ENCODE measurements at regions not wholly inside any gene's neighbourhood (a gene's known extent, or its start where the extent isn't known, plus 50 kb on each side); places are given as distances from the start of the nearest gene placed in this dataset.

DNA sequence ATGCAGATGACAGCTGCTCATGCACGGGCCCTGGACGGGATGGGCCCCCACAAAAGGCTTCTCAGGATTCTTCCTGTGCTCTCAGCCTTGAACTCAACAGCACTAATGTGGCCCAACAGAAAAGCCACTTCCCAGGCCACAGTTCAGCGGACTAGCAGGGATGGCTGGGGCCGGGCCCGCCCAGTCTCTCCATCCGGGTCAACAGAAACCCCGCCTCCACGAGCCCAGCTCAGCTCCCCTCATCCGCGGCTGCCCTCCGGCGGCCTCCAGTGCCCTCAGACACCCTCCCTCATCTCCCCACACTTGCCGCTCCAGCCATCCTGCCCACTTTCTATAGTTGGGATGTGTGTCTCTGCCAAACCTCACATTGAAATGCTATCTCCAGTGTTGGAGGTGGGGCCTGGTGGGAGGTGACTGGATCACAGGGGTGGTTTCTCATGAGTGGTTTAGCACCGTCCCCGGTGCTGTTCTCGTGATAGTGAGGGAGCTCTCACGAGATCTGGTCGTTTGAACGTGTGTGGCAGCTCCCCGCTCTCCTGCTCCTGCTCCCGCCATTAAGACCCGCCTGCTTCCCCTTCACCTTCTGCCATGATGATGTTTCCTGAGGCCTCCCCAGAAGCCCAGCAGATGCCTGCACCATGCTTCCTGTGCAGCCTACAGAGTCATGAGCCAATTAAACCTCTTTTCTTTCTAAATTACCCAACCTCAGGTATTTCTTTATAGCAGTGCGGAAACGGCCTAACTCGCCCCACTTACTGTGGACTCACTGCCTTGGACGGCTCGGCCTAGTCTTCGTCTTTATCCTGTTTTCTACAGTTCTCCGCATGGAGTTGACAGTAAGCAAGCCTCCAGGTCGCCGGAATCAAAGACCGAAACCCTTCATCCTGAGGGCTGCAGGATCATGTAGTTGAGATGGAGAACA is 169.9 kb upstream of the RNF32 start:
- no peaks in the 10 kb centered on the region for H3K27me3 ChIP-seq
- H3K4me3 ChIP-seq: no peak overlapping the region

DNA sequence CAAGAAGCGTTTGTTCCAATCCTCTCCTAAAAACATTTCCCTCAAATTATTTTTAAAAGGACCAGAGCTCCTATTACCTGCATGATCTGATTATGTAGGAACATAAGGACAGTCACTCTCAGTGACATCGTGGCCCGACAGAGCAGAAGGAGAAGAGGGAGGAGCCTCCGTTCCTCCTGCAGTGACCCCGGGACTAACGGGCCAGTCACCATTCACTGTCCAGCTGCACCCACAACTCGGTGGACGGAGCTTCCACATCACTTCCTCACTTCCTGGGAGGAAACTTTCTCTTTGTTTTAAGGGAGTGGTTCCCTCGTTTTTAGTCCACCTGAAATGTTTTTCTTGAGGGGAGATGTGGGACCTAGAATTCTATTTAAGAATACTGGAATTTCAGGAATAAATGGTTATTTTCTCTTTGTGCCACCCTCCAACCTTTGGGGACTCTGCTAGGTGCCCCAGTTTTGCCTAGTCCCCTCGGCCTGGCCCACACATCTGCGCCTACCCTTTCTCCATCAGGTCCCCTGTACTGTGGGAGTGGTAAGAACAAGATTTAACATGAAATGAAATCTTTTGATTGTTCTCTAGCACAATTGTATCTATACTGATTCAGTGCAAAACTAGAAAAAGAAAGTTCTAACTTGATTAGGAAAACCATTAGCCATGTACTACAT is 173.5 kb upstream of the RNF32 start:
- Histone ChIP-seq H3K4me1 (no peaks in the 10 kb centered on the region), H3K27ac (no peak overlapping the region), H3K4me3 (no peak overlapping the region), H4K20me1 (no peaks in the 10 kb centered on the region), H3K9ac (no peak overlapping the region), H3K27me3 (no peaks in the 10 kb centered on the region), H3K4me2 (no peak overlapping the region), H3K36me3 (no peaks in the 10 kb centered on the region), H3K9me3 (replicated peaks in 1 of 11) (peaks cover 0 to 8% (median 0%) of the 10 kb centered on the region in 11 experiments; a peak in 1 of 22 replicates)
- no peak for TF ChIP-seq Cebpa-rat (IDR thresholded peaks at IDR 0.05)

More for the DNA sequence above, 169.9 kb upstream of the RNF32 start:
- H3K27ac ChIP-seq: no peak overlapping the region
- H3K9ac ChIP-seq: no peak overlapping the region
- no peak overlapping the region for H3K4me2 ChIP-seq
- H4K20me1 ChIP-seq: no peaks in the 10 kb centered on the region
- peaks cover 0 to 8% (median 0%) of the 10 kb centered on the region in 11 experiments; a peak in 1 of 22 replicates for H3K9me3 ChIP-seq (replicated peaks in 1 of 11)
- H3K36me3 ChIP-seq: no peaks in the 10 kb centered on the region
- TF ChIP-seq Cebpa-rat (IDR thresholded peaks at IDR 0.05): no peak
- peaks cover under 1 to 26% (median 18%) of the 10 kb centered on the region in 10 experiments; a peak in 15 of 20 replicates for H3K4me1 ChIP-seq

DNA sequence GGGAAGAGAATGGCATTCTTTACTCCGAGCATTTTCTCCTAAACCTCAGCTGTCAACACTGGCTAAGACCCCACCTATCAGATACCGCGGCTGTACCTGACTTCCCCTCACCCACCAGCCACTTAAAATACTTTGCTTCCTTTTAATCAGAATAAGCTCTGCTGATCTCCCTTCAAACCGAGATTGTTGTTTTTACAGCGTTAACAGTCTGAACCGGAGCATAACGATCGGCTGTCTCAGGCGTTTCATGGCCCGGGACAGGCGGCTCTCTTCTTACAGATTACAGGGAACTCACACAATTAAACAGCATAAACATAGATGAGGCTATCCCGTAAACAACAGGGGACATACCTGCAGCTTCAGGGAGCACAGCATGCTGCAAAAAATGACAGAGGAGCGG is 174.3 kb upstream of the RNF32 start:
- Histone ChIP-seq H3K27ac (no peak overlapping the region), H4K20me1 (no peaks in the 10 kb centered on the region), H3K9ac (no peak overlapping the region), H3K9me3 (replicated peaks in 1 of 11) (peaks cover 0 to 8% (median 0%) of the 10 kb centered on the region in 11 experiments; a peak in 1 of 22 replicates), H3K4me1 (no peaks in the 10 kb centered on the region), H3K27me3 (no peaks in the 10 kb centered on the region), H3K4me2 (no peak overlapping the region), H3K4me3 (no peak overlapping the region), H3K36me3 (no peaks in the 10 kb centered on the region)
- TF ChIP-seq Cebpa-rat (IDR thresholded peaks at IDR 0.05): no peak

DNA sequence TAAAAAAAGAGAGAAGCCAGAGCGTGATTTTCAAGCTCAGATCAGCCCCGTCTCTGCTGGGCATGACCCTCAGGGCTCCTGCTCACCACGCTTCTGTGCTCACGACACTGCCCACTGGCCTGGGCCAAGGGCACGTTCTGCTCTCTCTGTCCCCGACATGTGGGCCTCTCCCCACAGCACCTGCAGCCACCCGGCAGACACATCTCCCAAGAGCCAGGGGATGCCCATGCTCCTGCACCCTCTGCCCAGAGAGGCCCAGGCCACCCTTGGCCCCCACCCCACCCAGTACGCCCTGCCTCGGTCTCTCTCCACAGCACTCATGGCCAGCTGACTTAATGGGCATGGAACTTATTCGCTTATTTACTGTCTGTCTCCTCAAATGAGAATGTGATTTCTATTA is 175.4 kb upstream of the RNF32 start:
- H3K27me3 ChIP-seq: no peaks in the 10 kb centered on the region
- H3K9ac ChIP-seq: no peak overlapping the region
- H3K4me2 ChIP-seq: no peak overlapping the region
- H3K9me3 ChIP-seq (replicated peaks in 1 of 11): peaks cover 0 to 2% (median 0%) of the 10 kb centered on the region in 11 experiments; a peak in 1 of 22 replicates
- no peak for TF ChIP-seq Cebpa-rat (IDR thresholded peaks at IDR 0.05)
- no peaks in the 10 kb centered on the region for H4K20me1 ChIP-seq
- no peaks in the 10 kb centered on the region for H3K4me1 ChIP-seq
- H3K36me3 ChIP-seq: no peaks in the 10 kb centered on the region
- H3K27ac ChIP-seq: no peak overlapping the region
- no peak overlapping the region for H3K4me3 ChIP-seq

DNA sequence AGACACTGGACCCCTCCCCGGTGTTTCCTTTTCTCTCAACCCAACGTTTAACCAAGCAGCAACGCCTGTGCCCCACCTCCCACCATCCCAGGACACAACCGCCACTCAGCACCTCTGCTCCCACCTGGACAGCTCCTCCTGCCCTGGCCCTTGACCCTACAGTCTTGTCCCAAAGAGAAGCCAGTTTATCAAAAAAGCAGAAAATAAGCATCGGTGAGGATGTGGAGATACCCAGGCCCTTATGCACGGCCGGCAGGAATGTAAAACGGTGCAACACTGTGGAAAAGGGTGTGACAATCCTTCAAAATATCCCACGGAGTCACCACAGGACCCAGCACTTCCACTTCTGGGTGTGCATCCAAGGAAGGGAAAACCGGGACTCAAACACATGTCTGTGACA is 176.2 kb upstream of the RNF32 start:
- no peak overlapping the region for H3K27ac ChIP-seq
- H3K27me3 ChIP-seq: no peaks in the 10 kb centered on the region
- no peak overlapping the region for H3K4me3 ChIP-seq
- TF ChIP-seq Cebpa-rat (IDR thresholded peaks at IDR 0.05): no peak
- no peaks in the 10 kb centered on the region for H4K20me1 ChIP-seq
- H3K4me1 ChIP-seq: no peaks in the 10 kb centered on the region
- H3K9ac ChIP-seq: no peak overlapping the region
- no peak overlapping the region for H3K4me2 ChIP-seq
- no peaks in the 10 kb centered on the region for H3K36me3 ChIP-seq
- no peaks in the 10 kb centered on the region for H3K9me3 ChIP-seq (replicated peaks in 1 of 11)

DNA sequence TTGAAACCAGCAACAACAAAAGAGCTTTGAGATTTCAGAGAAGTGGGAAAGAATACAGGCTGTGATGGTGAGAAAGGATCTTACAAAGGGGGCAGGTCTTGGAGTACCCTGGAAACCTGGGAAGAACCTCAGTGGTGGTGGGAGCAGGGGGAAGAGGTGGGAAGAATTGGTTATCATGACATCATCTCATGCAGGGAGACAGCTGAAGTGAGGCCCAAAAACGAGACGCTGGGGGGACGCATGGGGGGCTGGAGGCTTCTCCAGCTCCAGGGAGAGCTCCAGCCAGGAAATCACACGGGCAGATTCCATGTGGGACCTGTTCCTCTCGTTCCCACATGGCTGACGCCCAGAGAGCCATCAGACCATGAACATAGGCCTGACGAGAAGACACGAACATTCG is 177.3 kb upstream of the RNF32 start:
- Histone ChIP-seq H3K4me1 (peaks cover 0 to under 1% (median 0%) of the 10 kb centered on the region in 10 experiments; a peak in 1 of 20 replicates), H3K36me3 (no peaks in the 10 kb centered on the region), H4K20me1 (no peaks in the 10 kb centered on the region), H3K27me3 (no peaks in the 10 kb centered on the region), H3K4me3 (no peak overlapping the region), H3K4me2 (no peak overlapping the region), H3K9ac (no peak overlapping the region), H3K27ac (no peak overlapping the region), H3K9me3 (replicated peaks in 1 of 11) (0 out of 22 replicates have a peak, but pooled peaks cover 0 to 5% (median 0%) of the 10 kb centered on the region in 11 experiments)
- TF ChIP-seq Cebpa-rat (IDR thresholded peaks at IDR 0.05): no peak

DNA sequence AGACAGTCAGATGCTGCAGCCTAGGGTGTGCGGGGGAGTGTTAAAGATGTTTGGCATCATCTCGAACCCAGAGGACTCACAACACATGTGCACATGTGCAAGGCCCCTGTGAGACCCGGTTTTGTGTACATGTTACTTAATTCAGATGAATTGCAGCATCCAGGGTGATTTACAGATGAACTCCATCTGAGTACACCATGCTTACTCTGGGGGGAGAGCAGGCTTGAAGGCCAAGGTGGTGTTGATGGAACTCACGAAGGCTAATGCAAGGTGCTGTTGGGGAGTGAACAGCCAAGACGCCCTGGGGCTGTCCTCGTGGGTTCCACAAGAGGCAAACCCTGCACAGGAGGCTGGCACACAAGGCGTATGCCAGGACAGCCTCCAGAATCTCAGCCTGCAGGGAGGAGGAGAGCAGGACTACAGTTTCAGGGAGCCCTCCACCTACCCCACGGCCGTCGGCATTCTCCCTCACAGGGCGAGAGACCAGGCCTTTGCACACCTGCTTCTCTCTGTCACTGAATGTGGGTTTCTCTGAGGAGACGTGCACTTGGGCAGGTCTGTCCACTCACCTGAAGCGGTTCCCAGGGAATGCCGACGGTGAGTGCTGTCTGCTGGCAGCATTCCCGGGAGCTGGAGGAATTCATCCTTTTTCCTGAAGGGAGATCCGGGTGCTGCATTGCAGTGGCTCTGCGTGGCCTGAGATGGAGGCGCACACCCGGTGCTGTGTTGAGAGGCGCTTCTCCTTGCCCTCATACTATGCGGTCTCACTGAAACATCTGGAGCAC is 178.5 kb upstream of the RNF32 start:
- no peak overlapping the region for H3K9ac ChIP-seq
- H3K9me3 ChIP-seq (replicated peaks in 1 of 11): 0 out of 22 replicates have a peak, but pooled peaks cover 0 to 5% (median 0%) of the 10 kb centered on the region in 11 experiments
- no peaks in the 10 kb centered on the region for H4K20me1 ChIP-seq
- peaks cover 0 to 4% (median 0%) of the 10 kb centered on the region in 10 experiments; a peak in 2 of 20 replicates for H3K4me1 ChIP-seq
- no peak overlapping the region for H3K4me2 ChIP-seq
- TF ChIP-seq Cebpa-rat (IDR thresholded peaks at IDR 0.05): no peak
- no peaks in the 10 kb centered on the region for H3K36me3 ChIP-seq
- no peak overlapping the region for H3K27ac ChIP-seq
- no peak overlapping the region for H3K4me3 ChIP-seq
- no peaks in the 10 kb centered on the region for H3K27me3 ChIP-seq

DNA sequence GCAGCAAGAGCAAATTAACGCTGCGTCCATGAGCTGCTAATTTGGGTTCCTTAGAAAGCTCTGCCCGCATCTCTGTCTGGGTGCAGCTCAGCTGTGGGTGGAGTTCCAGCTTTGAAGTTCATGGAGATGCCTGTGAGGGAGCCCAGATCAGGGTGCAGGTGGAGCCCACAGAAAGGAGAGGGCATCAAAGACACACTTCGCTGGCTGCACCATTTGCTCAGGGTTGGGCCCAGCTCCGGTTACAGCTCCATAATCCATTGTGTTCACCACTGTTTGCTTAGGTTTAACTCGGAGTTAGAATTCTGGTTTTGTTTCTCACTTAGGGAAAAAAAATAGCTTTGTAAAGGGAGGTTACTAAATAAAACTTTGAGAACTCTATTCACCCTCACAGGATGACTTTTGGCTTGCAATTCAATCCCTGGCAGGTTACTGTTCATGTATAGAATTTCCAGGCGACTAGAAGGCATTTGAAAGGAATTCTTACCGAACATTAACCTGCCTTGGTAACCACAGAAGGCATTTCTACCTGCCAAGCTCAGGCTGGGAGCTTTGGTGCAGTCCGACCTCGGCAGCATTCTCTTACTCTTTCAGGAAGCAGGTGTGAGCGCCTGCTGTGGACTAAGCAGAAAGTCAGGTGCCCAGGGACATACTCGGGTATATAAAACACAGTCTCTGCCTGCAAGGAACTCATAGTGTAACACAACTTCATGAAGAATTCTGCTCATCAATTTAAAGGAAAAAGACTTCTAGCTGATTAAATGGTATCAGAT is 179.5 kb upstream of the RNF32 start:
- TF ChIP-seq Cebpa-rat (IDR thresholded peaks at IDR 0.05): no peak
- Histone ChIP-seq H3K36me3 (no peaks in the 10 kb centered on the region), H3K9me3 (replicated peaks in 1 of 11) (0 out of 22 replicates have a peak, but pooled peaks cover 0 to 5% (median 0%) of the 10 kb centered on the region in 11 experiments), H3K27me3 (no peaks in the 10 kb centered on the region), H3K4me1 (peaks cover 0 to 4% (median 0%) of the 10 kb centered on the region in 10 experiments; a peak in 2 of 20 replicates), H3K4me2 (no peak overlapping the region), H3K9ac (no peak overlapping the region), H3K4me3 (no peak overlapping the region), H3K27ac (no peak overlapping the region), H4K20me1 (no peaks in the 10 kb centered on the region; a peak in 1 of 22 replicates)

Data from BLaER1 treated with 17β-estradiol and CSF1 and Interleukin-3, amounts not matched to agents 10 nM and 100 nM (cell line).